ENCODE measurements at regions not wholly inside any gene's neighbourhood (a gene's known extent, or its start where the extent isn't known, plus 50 kb on each side); places are given as distances from the start of the nearest gene placed in this dataset.

DNA sequence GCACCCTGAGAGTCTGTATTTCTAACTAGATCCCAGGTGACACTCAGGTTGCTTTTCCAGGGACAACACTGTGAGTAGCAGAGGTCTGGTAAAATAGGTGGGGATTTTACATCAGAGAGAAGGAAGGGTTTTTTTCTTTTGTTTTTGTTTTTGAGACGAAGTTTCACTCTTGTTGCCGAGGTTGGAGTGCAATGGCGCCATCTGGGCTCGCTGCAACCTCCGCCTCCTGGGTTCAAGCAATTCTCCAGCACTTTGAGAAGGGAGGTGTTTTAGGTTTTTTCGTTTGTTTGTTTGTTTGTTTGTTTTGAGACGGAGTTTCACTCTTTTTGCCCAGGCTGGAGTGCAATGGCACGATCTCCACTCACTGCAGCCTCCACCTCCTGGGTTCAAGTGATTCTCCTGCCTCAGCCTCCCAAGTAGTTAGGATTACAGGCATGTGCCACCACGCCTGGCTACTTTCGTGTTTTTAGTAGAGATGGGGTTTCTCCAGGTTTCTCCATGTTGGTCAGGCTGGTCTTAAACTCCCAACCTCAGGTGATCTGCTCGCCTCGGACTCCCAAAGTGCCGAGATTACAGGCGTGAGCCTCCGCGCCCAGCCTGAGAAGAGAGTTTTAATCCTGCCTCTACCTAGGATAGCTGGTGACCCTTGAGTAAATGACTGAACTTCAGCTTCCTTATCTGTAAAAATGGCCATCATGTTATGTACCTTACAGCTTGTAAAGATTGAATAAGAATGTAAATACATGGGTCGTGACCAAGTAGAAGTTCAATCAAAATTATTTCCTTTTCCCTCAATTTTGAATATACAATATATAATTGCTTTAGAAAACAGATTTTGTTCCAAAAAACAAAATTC, 95.9 kb upstream of the FNDC3B start:
- TF ChIP-seq, protein P1, sequence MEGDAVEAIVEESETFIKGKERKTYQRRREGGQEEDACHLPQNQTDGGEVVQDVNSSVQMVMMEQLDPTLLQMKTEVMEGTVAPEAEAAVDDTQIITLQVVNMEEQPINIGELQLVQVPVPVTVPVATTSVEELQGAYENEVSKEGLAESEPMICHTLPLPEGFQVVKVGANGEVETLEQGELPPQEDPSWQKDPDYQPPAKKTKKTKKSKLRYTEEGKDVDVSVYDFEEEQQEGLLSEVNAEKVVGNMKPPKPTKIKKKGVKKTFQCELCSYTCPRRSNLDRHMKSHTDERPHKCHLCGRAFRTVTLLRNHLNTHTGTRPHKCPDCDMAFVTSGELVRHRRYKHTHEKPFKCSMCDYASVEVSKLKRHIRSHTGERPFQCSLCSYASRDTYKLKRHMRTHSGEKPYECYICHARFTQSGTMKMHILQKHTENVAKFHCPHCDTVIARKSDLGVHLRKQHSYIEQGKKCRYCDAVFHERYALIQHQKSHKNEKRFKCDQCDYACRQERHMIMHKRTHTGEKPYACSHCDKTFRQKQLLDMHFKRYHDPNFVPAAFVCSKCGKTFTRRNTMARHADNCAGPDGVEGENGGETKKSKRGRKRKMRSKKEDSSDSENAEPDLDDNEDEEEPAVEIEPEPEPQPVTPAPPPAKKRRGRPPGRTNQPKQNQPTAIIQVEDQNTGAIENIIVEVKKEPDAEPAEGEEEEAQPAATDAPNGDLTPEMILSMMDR (conservative IDR thresholded peaks at IDR 0.05 in 1 of 2, IDR thresholded peaks at IDR 0.05 in 1 of 2; ENCODE audit: extremely low read depth in 1 of 2, insufficient read depth in 1 of 2, low read depth in 1 of 2, low read length in 2 of 2), result no peak
- TF ChIP-seq EZH2 (IDR thresholded peaks at IDR 0.05; ENCODE audit: borderline replicate concordance, low read length), result no peak
